Hepatocyte (in vitro differentiated cells): ENCODE measurements at regions not wholly inside any gene's neighbourhood (a gene's known extent, or its start where the extent isn't known, plus 50 kb on each side); places are given as distances from the start of the nearest gene placed in this dataset.

ENCODE experiments used
- CTCF ChIP-seq: fragments of 200-600 bp; sonication (generic); IDR thresholded peaks from 2 replicates; pipeline ENCODE4 v1.5.1; 2016; ENCODE audit warnings: antibody characterized with exemption, mild to moderate bottlenecking; ENCODE audit not compliant: poor library complexity
- EZH2 ChIP-seq: fragments of 200-600 bp; sonication (generic); IDR thresholded peaks from 2 replicates; pipeline ENCODE4 v1.6.1; 2016; ENCODE audit warnings: antibody characterized with exemption, mild to moderate bottlenecking, borderline replicate concordance
- EZH2phosphoT487 ChIP-seq: fragments of 200-600 bp; sonication (generic); IDR thresholded peaks from one replicate; pipeline ENCODE4 v1.6.1; 2018; ENCODE audit warnings: antibody characterized with exemption, mild to moderate bottlenecking, low read depth, moderate library complexity; ENCODE audit not compliant: unreplicated experiment, severe bottlenecking

- TF ChIP-seq CTCF (no peak), EZH2 (no peak), EZH2phosphoT487 (no peak)
Observed at GRCh38 chr18:44331656-44332570, 348.8 kb upstream of the SETBP1 start.
